Testis (tissue), 2 donors: ENCODE measurements at regions not wholly inside any gene's neighbourhood (a gene's known extent, or its start where the extent isn't known, plus 50 kb on each side); places are given as distances from the start of the nearest gene placed in this dataset.

ENCODE experiments used
- CTCF ChIP-seq, 3 experiments: fragments of 450-650 bp in 2 of 3; fragments of 200-600 bp in 1 of 3; sonication (generic) in 1 of 3; IDR thresholded peaks; one replicate each; pipeline ENCODE4 v1.5.1; 2016 to 2019; ENCODE audit warnings: antibody characterized with exemption in 3 of 3, mild to moderate bottlenecking in 2 of 3, moderate library complexity in 1 of 3
- POLR2A ChIP-seq: fragments of 450-650 bp; IDR thresholded peaks from one replicate; pipeline ENCODE4 v1.6.1; 2017; ENCODE audit warnings: antibody characterized with exemption, mild to moderate bottlenecking, moderate library complexity

- TF ChIP-seq CTCF (IDR thresholded peaks at IDR 0.05) (no peak), POLR2A (no peak)
Measured at GRCh38 chr3:98969295-98969694, 67.8 kb upstream of the DCBLD2 start.
